ENCODE measurements at regions not wholly inside any gene's neighbourhood (a gene's known extent, or its start where the extent isn't known, plus 50 kb on each side); places are given as distances from the start of the nearest gene placed in this dataset.
"Not testable (repeated sequence)": the region's sequence is repeated elsewhere in the genome, so short reads cannot be mapped to it uniquely, and the experiment has no call there.

DNA sequence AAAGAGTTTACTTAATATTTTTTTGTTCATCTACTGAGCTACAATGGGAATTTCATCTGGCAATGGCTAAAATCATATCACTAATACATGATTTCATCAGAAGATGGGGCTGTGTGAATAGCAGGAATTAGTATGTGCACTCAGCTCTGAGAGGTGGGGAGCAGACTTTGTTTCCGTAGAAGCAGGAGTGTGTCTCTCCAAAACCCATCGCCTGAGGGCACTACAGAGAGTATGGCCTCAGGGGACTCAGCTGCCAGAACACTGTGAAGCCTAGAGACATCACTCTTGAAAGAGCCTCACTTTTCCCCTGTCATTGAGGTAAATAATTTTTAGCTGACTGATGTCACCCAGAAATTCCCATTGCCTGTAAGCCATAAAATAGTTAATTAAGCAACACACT lies 261.4 kb upstream of the ISX start:
- TF ChIP-seq, protein P1, sequence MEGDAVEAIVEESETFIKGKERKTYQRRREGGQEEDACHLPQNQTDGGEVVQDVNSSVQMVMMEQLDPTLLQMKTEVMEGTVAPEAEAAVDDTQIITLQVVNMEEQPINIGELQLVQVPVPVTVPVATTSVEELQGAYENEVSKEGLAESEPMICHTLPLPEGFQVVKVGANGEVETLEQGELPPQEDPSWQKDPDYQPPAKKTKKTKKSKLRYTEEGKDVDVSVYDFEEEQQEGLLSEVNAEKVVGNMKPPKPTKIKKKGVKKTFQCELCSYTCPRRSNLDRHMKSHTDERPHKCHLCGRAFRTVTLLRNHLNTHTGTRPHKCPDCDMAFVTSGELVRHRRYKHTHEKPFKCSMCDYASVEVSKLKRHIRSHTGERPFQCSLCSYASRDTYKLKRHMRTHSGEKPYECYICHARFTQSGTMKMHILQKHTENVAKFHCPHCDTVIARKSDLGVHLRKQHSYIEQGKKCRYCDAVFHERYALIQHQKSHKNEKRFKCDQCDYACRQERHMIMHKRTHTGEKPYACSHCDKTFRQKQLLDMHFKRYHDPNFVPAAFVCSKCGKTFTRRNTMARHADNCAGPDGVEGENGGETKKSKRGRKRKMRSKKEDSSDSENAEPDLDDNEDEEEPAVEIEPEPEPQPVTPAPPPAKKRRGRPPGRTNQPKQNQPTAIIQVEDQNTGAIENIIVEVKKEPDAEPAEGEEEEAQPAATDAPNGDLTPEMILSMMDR (IDR thresholded peaks at IDR 0.05) = no peak
- H3K4me3 ChIP-seq = no peak overlapping the region
- no peak overlapping the region for H3K27ac ChIP-seq
- no peak for DNase-seq (ENCODE audit: low spot score)

DNA sequence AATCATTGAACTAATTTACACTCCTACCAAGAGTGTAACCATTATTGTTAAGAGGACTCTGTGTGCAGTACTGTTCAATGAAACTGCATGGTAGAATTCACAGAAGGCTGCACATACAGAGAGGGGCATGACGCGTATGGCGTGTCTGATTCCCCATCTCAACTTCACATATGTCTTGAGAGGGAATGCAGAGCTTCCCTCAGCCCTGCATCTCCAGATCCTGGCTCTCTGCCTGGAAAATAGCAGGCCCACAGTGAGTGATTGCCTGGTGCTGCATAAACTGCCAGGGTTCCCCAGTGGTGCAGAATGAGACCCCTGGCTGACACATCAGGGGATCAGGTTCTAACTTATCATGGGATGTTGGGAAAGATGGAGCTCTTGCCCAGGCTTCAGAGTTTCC lies 260.2 kb upstream of the ISX start:
- no peak overlapping the region for H3K27ac ChIP-seq
- DNase-seq (ENCODE audit: low spot score) = no peak

DNA sequence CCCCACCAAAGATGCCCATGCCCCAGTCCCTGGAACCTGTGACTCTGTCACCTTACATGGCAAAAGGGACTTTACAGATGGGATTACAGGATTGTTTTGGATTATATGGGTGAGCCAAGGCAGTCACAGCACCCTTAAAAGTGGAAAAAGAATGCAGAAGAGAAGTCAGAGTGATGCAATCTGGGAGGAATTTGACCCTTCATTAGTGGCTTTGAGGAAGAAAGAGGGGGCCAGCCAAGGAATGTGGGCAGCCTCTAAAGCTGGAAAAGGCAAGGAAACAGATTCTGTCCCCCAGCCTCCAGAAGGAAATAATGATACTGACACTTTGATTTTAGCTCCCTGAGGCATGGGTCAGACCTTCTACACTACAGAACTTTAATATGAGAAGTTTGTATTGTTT lies 257.3 kb upstream of the ISX start:
- TF ChIP-seq, protein P1 (IDR thresholded peaks at IDR 0.05) = no peak
- no peak for DNase-seq (ENCODE audit: low spot score)

More for the DNA sequence above, 260.2 kb upstream of the ISX start:
- TF ChIP-seq, protein P1 (IDR thresholded peaks at IDR 0.05) = no peak
- H3K4me3 ChIP-seq = no peak overlapping the region

GRCh38 chr22:34812631-34813030 lies 253.3 kb upstream of the ISX start:
- TF ChIP-seq, protein P1 (IDR thresholded peaks at IDR 0.05) = no peak
- Histone ChIP-seq H3K4me3 (no peak overlapping the region), H3K27ac (no peak overlapping the region)
- DNase-seq (ENCODE audit: low spot score) = no peak

More for the DNA sequence above, 257.3 kb upstream of the ISX start:
- H3K27ac ChIP-seq = no peak overlapping the region
- no peak overlapping the region for H3K4me3 ChIP-seq

DNA sequence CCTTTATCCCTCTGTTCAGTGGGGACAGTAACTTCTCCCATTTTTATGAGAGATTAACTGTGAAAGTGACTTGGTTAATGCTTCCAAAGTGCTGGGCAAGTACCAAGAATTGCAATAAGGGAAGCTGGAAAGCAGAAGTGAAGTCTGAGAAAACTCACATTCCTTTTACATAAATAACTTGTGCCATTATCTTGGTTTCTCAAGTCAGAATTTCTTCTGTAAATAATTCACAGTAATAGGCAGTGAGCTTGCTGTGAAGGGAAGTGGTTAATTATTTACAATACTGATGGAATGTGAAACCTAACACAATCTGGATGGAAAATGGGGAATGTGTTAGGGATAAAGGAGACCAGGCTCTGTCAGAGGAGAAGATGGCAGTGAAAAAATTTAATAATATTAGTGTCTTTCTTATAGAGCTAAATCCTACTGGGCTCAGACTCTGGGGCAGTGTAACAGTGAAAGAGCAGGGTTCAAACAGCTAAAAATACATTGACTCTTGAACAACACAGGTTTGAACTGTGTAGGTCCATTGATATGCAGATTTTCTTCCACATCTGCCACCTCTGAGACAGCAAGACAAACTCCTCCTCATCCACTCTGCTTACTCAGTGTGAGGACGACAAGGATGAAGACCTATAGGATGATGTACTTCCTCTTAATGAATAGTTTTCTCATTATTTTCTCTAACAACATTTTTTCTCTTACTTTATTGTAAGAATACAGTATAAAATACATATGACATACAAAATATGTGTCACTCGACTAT lies 251.5 kb upstream of the ISX start:
- Histone ChIP-seq H3K4me3 (no peak overlapping the region), H3K27ac (no peak overlapping the region)
- no peak for DNase-seq (ENCODE audit: low spot score)
- TF ChIP-seq, protein P1 (IDR thresholded peaks at IDR 0.05) = no peak

DNA sequence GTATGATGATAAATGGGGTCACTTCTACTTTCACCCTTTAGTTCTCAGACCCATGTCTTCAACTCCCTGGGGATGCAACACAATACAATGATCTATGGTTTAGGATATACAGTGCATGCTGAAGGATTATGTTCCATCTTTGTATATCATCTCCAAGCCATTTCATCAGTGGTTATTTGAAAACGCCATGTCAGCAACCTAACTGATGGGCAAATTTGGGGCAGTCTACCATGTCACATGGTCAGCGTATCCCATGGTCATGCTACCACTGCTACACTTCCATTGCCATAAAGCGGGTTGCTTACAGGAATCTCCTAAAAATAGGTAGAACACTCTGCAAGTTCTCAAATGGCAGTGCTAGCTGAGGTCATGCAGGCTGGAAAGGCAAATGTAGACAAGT lies 236.5 kb upstream of the ISX start:
- no peak overlapping the region for H3K4me3 ChIP-seq
- DNase-seq (ENCODE audit: low spot score) = no peak
- H3K27ac ChIP-seq = no peak overlapping the region
- TF ChIP-seq, protein P1 (IDR thresholded peaks at IDR 0.05) = no peak

DNA sequence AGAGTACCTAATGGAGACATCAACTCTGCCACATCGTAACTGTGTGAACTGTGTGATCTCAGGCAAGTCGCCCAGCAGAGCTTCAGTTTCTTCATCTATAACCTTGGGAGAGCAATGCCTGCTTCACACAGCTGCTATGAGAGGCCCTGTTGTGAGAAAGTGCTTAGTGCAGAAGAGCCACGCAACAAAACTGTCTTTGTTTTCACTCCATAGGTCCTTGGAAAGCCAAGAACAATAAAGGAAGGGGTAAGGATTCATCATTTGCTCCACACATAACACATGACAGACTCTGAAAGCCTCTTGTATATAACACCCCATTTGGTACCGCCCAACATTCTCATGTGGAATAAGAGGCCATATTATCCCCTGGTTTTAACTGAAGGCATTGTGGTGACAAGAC lies 231.9 kb upstream of the ISX start:
- no peak for DNase-seq (ENCODE audit: low spot score)
- TF ChIP-seq, protein P1 (IDR thresholded peaks at IDR 0.05) = no peak

GRCh38 chr22:34834541-34834940 lies 231.4 kb upstream of the ISX start:
- not testable (repeated sequence) for H3K27ac ChIP-seq; H3K4me3 ChIP-seq; DNase-seq (ENCODE audit: low spot score)

More for the DNA sequence above, 231.9 kb upstream of the ISX start:
- Histone ChIP-seq H3K4me3 (no peak overlapping the region), H3K27ac (no peak overlapping the region)
